GM10248 (cell line): ENCODE measurements at regions not wholly inside any gene's neighbourhood (a gene's known extent, or its start where the extent isn't known, plus 50 kb on each side); places are given as distances from the start of the nearest gene placed in this dataset.

Experiments used
- CTCF ChIA-PET: fragments of 300-600 bp; sonication (Branson Sonifier 250); formaldehyde crosslinking; extraction: SDS; loops from one replicate; lab custom pipeline; 2021; ENCODE audit warnings: antibody characterized with exemption; lab: Yijun Ruan, JAX
- POLR2A ChIA-PET: fragments of 350-650 bp; sonication (Branson Sonifier 250); formaldehyde crosslinking; extraction: SDS; loops from one replicate; lab custom pipeline; 2020; ENCODE audit warnings: antibody characterized with exemption; lab: Yijun Ruan, JAX
- DNase-seq: peaks from one replicate; pipeline ENCODE4 v3.0.0; 2012; ENCODE audit errors: extremely low spot score
- CTCF ChIP-seq: IDR thresholded peaks from 2 replicates; pipeline ENCODE4 v1.5.1; 2012; ENCODE audit warnings: mild to moderate bottlenecking, low read depth; ENCODE audit errors: extremely low read depth, missing control alignments, control extremely low read depth

- no peak for DNase-seq
- TF ChIP-seq CTCF: no peak
- POLR2A ChIA-PET: no interaction called here
- CTCF ChIA-PET: no interaction called here
Measured at GRCh38 chr4:178026999-178027398, 584.8 kb upstream of the AGA start.

GRCh38 chr4:178027796-178028195 lies 585.6 kb upstream of the AGA start:
- no peak for DNase-seq
- TF ChIP-seq CTCF: no peak
- POLR2A ChIA-PET: no interaction called here
- CTCF ChIA-PET: no interaction called here

- TF ChIP-seq CTCF: no peak
- ChIA-PET POLR2A (no interaction called here), CTCF (interaction anchor here (1.6 kb wide), 1 partner anchor 16 kb away, joined by 5 read pairs; no protein-coding TSS in a partner anchor)
- no peak for DNase-seq
Measured at GRCh38 chr4:178028481-178028880, 586.2 kb upstream of the AGA start.

- POLR2A ChIA-PET: no interaction called here
- no peak for DNase-seq
- CTCF ChIA-PET: no interaction called here
- no peak for TF ChIP-seq CTCF
Measured at GRCh38 chr4:178037459-178038214, 595.4 kb upstream of the AGA start.

- TF ChIP-seq CTCF: no peak
- POLR2A ChIA-PET: no interaction called here
- DNase-seq: no peak
- CTCF ChIA-PET: no interaction called here
Measured at GRCh38 chr4:178056996-178057395, 614.8 kb upstream of the AGA start.

GRCh38 chr4:178063568-178063967 lies 621.3 kb upstream of the AGA start:
- CTCF ChIA-PET: interaction anchor here (1.1 kb wide), 1 partner anchor 19 kb away, joined by 4 read pairs; no protein-coding TSS in a partner anchor
- no peak for DNase-seq
- POLR2A ChIA-PET: no interaction called here
- TF ChIP-seq CTCF: no peak
